Prostate gland (tissue), 2 donors: ENCODE measurements at regions not wholly inside any gene's neighbourhood (a gene's known extent, or its start where the extent isn't known, plus 50 kb on each side); places are given as distances from the start of the nearest gene placed in this dataset.

ENCODE experiments used
- POLR2A ChIP-seq: fragments of 450-650 bp; IDR thresholded peaks from one replicate; pipeline ENCODE4 v1.6.1; 2016; ENCODE audit warnings: antibody characterized with exemption, mild to moderate bottlenecking
- POLR2AphosphoS5 ChIP-seq: sonication (generic); formaldehyde crosslinking; IDR thresholded peaks from one replicate; pipeline ENCODE4 v1.6.1; 2017; ENCODE audit warnings: antibody characterized with exemption
- TF ChIP-seq, protein P1 (sequence below), 4 experiments: fragments of 200-600 bp in 2 of 4; fragments of 450-650 bp in 2 of 4; sonication (generic) in 2 of 4; IDR thresholded peaks; 1 replicate in 3 of 4; 2 replicates in 1 of 4; pipeline ENCODE4 v1.5.1; 2016 to 2019; ENCODE audit warnings: antibody characterized with exemption in 4 of 4, mild to moderate bottlenecking in 2 of 4, moderate library complexity in 2 of 4

DNA sequence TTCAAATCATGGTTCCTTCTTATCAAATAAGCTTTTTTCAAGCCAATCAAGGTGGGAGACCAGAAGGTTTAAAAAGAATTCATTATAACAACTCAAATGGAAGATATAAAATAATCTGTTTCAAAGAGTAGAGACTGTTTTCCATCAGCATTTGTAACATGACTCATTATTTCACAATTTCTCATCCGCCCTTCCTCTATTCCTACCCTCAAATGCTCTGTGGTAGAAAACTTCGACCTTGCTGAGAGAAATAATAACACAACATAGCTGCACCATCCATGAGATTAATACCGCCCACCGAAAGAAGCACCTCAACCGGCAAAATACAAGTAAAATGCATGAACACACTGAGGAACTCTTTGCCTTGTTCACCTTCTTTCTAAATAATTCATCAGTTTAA lies 2039.2 kb upstream of the CELF4 start:
- TF ChIP-seq POLR2A (no peak), POLR2AphosphoS5 (no peak)
- TF ChIP-seq, protein P1, sequence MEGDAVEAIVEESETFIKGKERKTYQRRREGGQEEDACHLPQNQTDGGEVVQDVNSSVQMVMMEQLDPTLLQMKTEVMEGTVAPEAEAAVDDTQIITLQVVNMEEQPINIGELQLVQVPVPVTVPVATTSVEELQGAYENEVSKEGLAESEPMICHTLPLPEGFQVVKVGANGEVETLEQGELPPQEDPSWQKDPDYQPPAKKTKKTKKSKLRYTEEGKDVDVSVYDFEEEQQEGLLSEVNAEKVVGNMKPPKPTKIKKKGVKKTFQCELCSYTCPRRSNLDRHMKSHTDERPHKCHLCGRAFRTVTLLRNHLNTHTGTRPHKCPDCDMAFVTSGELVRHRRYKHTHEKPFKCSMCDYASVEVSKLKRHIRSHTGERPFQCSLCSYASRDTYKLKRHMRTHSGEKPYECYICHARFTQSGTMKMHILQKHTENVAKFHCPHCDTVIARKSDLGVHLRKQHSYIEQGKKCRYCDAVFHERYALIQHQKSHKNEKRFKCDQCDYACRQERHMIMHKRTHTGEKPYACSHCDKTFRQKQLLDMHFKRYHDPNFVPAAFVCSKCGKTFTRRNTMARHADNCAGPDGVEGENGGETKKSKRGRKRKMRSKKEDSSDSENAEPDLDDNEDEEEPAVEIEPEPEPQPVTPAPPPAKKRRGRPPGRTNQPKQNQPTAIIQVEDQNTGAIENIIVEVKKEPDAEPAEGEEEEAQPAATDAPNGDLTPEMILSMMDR (IDR thresholded peaks at IDR 0.05): no peak
